ENCODE measurements at regions not wholly inside any gene's neighbourhood (a gene's known extent, or its start where the extent isn't known, plus 50 kb on each side); places are given as distances from the start of the nearest gene placed in this dataset.

DNA sequence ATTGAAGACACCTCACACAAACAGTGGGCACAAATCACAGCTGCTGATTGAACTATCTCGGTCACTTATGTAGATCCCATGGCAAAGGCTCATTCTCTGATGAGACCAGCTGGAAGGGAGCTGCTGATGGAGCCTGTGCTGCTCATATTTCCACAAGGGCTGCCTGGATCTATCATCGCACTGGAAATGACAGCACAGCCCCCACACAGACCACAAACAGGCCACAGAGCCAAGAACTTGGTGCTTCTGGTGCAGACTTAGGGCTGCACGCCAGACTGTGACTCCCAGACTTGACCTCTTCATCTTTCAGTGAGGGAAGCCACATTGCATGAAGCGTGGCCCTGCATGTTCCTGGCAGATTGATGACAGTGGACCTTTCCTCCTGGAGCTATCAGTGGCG, 197.6 kb downstream of the MINAR1 start:
- TF ChIP-seq, protein P1, sequence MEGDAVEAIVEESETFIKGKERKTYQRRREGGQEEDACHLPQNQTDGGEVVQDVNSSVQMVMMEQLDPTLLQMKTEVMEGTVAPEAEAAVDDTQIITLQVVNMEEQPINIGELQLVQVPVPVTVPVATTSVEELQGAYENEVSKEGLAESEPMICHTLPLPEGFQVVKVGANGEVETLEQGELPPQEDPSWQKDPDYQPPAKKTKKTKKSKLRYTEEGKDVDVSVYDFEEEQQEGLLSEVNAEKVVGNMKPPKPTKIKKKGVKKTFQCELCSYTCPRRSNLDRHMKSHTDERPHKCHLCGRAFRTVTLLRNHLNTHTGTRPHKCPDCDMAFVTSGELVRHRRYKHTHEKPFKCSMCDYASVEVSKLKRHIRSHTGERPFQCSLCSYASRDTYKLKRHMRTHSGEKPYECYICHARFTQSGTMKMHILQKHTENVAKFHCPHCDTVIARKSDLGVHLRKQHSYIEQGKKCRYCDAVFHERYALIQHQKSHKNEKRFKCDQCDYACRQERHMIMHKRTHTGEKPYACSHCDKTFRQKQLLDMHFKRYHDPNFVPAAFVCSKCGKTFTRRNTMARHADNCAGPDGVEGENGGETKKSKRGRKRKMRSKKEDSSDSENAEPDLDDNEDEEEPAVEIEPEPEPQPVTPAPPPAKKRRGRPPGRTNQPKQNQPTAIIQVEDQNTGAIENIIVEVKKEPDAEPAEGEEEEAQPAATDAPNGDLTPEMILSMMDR (IDR thresholded peaks at IDR 0.05; ENCODE audit: control extremely low read depth in 1 of 3, insufficient read depth in 1 of 3, low read depth in 1 of 3, low read length in 3 of 3): no peak
- no peak for TF ChIP-seq SIN3A (conservative IDR thresholded peaks at IDR 0.05 in 1 of 2, IDR thresholded peaks at IDR 0.05 in 1 of 2; ENCODE audit: low read depth in 1 of 2, low read length in 2 of 2)
- TF ChIP-seq RBBP5 (IDR thresholded peaks at IDR 0.05; ENCODE audit: borderline replicate concordance, low read depth, low read length): no peak
- TF ChIP-seq POLR2A (IDR thresholded peaks at IDR 0.05; ENCODE audit: control extremely low read depth in 1 of 2, low read depth in 2 of 2, low read length in 2 of 2): no peak

Measured in H1 (cell line).